H9 (cell line): ENCODE measurements at regions not wholly inside any gene's neighbourhood (a gene's known extent, or its start where the extent isn't known, plus 50 kb on each side); places are given as distances from the start of the nearest gene placed in this dataset.

ENCODE experiments used
- DNase-seq: peaks from one replicate; pipeline ENCODE4 v3.0.0-alpha.2; 2017
- H2AFZ ChIP-seq: one replicate; pipeline ENCODE4 v1.6.1; 2013; ENCODE audit warnings: mild to moderate bottlenecking, low read length, control low read depth, moderate library complexity
- H2AK5ac ChIP-seq: 2 replicates; pipeline ENCODE4 v1.6.1; 2013; ENCODE audit warnings: low read length, control low read depth, mixed read lengths; ENCODE audit not compliant: insufficient read length
- H2BK120ac ChIP-seq: one replicate; pipeline ENCODE4 v1.6.1; 2013; ENCODE audit warnings: low read depth, mild to moderate bottlenecking, low read length, control low read depth, inconsistent platforms; ENCODE audit not compliant: poor library complexity, severe bottlenecking
- H2BK12ac ChIP-seq: 2 replicates; pipeline ENCODE4 v1.6.1; 2013; ENCODE audit warnings: low read length, control low read depth, mixed read lengths, low read depth; ENCODE audit not compliant: insufficient read length
- H2BK15ac ChIP-seq: 2 replicates; pipeline ENCODE4 v1.6.1; 2013; ENCODE audit warnings: low read depth, low read length, control low read depth
- H2BK20ac ChIP-seq: one replicate; pipeline ENCODE4 v1.6.1; 2013; ENCODE audit warnings: low read depth, mild to moderate bottlenecking, low read length, control low read depth, inconsistent platforms; ENCODE audit not compliant: poor library complexity, severe bottlenecking
- H2BK5ac ChIP-seq: 2 replicates; pipeline ENCODE4 v1.6.1; 2013; ENCODE audit warnings: low read length, control low read depth, mixed read lengths; ENCODE audit not compliant: insufficient read length
- H3K14ac ChIP-seq: 2 replicates; pipeline ENCODE4 v1.6.1; 2013; ENCODE audit warnings: low read length, control low read depth; ENCODE audit not compliant: insufficient read depth
- H3K18ac ChIP-seq: 2 replicates; pipeline ENCODE4 v1.6.1; 2013; ENCODE audit warnings: low read depth, mild to moderate bottlenecking, mixed read lengths, low read length, control low read depth; ENCODE audit not compliant: insufficient read length
- H3K23ac ChIP-seq: 2 replicates; pipeline ENCODE4 v1.6.1; 2013; ENCODE audit warnings: low read length, control low read depth, mixed read lengths, low read depth; ENCODE audit not compliant: insufficient read length
- H3K23me2 ChIP-seq: 2 replicates; pipeline ENCODE4 v1.6.1; 2013; ENCODE audit warnings: low read depth, mild to moderate bottlenecking, mixed read lengths, low read length, control low read depth; ENCODE audit not compliant: insufficient read length, poor library complexity, severe bottlenecking
- H3K27ac ChIP-seq: 2 replicates; pipeline ENCODE4 v1.5.1; 2013; ENCODE audit warnings: low read length, control low read depth, mixed read lengths, low read depth; ENCODE audit not compliant: insufficient read length
- H3K27me3 ChIP-seq: 2 replicates; pipeline ENCODE4 v1.6.1; 2013; ENCODE audit warnings: low read length, control low read depth, inconsistent platforms; ENCODE audit not compliant: insufficient read depth
- H3K4ac ChIP-seq: 2 replicates; pipeline ENCODE4 v1.6.1; 2013; ENCODE audit warnings: low read depth, mild to moderate bottlenecking, control low read depth, inconsistent platforms, low read length, moderate library complexity
- H3K4me1 ChIP-seq: 2 replicates; pipeline ENCODE4 v1.6.1; 2013; ENCODE audit warnings: low read length, control low read depth, inconsistent platforms; ENCODE audit not compliant: insufficient read depth
- H3K4me2 ChIP-seq: 2 replicates; pipeline ENCODE4 v1.6.1; 2013; ENCODE audit warnings: low read length, control low read depth, mixed read lengths; ENCODE audit not compliant: insufficient read length, insufficient read depth
- H3K56ac ChIP-seq: 2 replicates; pipeline ENCODE4 v1.6.1; 2013; ENCODE audit warnings: low read depth, mild to moderate bottlenecking, mixed read lengths, low read length, control low read depth; ENCODE audit not compliant: insufficient read length
- H3K79me1 ChIP-seq: 2 replicates; pipeline ENCODE4 v1.6.1; 2013; ENCODE audit warnings: low read depth, mild to moderate bottlenecking, moderate library complexity, low read length, control low read depth, inconsistent platforms; ENCODE audit not compliant: insufficient read depth, poor library complexity, severe bottlenecking
- H3K79me2 ChIP-seq: 2 replicates; pipeline ENCODE4 v1.6.1; 2013; ENCODE audit warnings: low read length, control low read depth, inconsistent platforms; ENCODE audit not compliant: insufficient read depth
- H3K9ac ChIP-seq: 2 replicates; pipeline ENCODE4 v1.6.1; 2013; ENCODE audit warnings: low read length, control low read depth, mixed read lengths; ENCODE audit not compliant: insufficient read length; ENCODE audit errors: extremely low read depth
- H3K9me3 ChIP-seq: one replicate; pipeline ENCODE4 v1.6.1; 2013; ENCODE audit warnings: low read depth, low read length, inconsistent platforms; ENCODE audit not compliant: control insufficient read depth
- H3T11ph ChIP-seq: one replicate; pipeline ENCODE4 v1.6.1; 2013; ENCODE audit warnings: mild to moderate bottlenecking, low read length, control low read depth, inconsistent platforms
- H4K20me1 ChIP-seq: one replicate; pipeline ENCODE4 v1.6.1; 2013; ENCODE audit not compliant: control insufficient read depth, insufficient read length, insufficient read depth
- H4K5ac ChIP-seq: 2 replicates; pipeline ENCODE4 v1.6.1; 2013; ENCODE audit warnings: low read depth, mild to moderate bottlenecking, mixed read lengths, low read length, control low read depth; ENCODE audit not compliant: insufficient read length
- H4K8ac ChIP-seq: replicated peaks from 2 replicates; pipeline ENCODE4 v1.6.1; 2013; ENCODE audit warnings: low read length, control low read depth, mixed read lengths, low read depth; ENCODE audit not compliant: insufficient read length
- H4K91ac ChIP-seq: 2 replicates; pipeline ENCODE4 v1.6.1; 2013; ENCODE audit warnings: low read depth, mild to moderate bottlenecking, moderate library complexity, mixed read lengths, low read length, control low read depth; ENCODE audit not compliant: insufficient read length
- H3K27ac Mint-ChIP-seq, 3 experiments: 2 replicates in 2 of 3; 3 replicates in 1 of 3; pipeline ENCODE4 v1.8.0; 2020 to 2021; ENCODE audit warnings: mixed read lengths in 3 of 3, mild to moderate bottlenecking in 1 of 3, moderate library complexity in 1 of 3
- H3K27me3 Mint-ChIP-seq: 2 replicates; pipeline ENCODE4 v1.8.0; 2021; ENCODE audit warnings: low read depth, mild to moderate bottlenecking, moderate library complexity, mixed read lengths
- H3K36me3 Mint-ChIP-seq, 3 experiments: 2 replicates in 2 of 3; 3 replicates in 1 of 3; pipeline ENCODE4 v1.8.0; 2020 to 2021; ENCODE audit warnings: low read depth in 3 of 3, mixed read lengths in 3 of 3; ENCODE audit not compliant: insufficient read depth in 1 of 3
- H3K4me1 Mint-ChIP-seq, 2 experiments: 2 replicates each; pipeline ENCODE4 v1.8.0; 2020; ENCODE audit warnings: mixed read lengths in 2 of 2
- H3K4me3 Mint-ChIP-seq, 2 experiments: 2 replicates in 1 of 2; 3 replicates in 1 of 2; pipeline ENCODE4 v1.8.0; 2020 to 2021; ENCODE audit warnings: mild to moderate bottlenecking in 2 of 2, mixed read lengths in 2 of 2, moderate library complexity in 1 of 2
- H3K9me3 Mint-ChIP-seq, 2 experiments: 2 replicates in 1 of 2; 3 replicates in 1 of 2; pipeline ENCODE4 v1.8.0; 2020; ENCODE audit warnings: mild to moderate bottlenecking in 2 of 2, mixed read lengths in 2 of 2, moderate library complexity in 1 of 2
- CTCF ChIP-seq: fragments of 200-600 bp; sonication (generic); conservative IDR thresholded peaks from 3 replicates; pipeline ENCODE4 v1.8.0; 2021; ENCODE audit warnings: antibody characterized with exemption, mild to moderate bottlenecking
- WGBS: extraction: QIAGEN DNeasy Blood & Tissue Kit; methylation state at CpG from one replicate; pipeline ENCODE4 v1.1.7; 2013; ENCODE audit warnings: missing lambda C conversion rate, low lambda C conversion rate, mixed read lengths; ENCODE audit not compliant: insufficient read length; ENCODE audit errors: extremely low coverage; 5-methylcytosine and 5-hydroxymethylcytosine counted together

- no peak overlapping the region for H3T11ph ChIP-seq
- peaks cover 6% of the 10 kb centered on the region for H3K27me3 Mint-ChIP-seq
Measured at GRCh38 chrX:130516123-130516522, 114.3 kb downstream of the RBMX2 start.

More at GRCh38 chrX:130516123-130516522, 114.3 kb downstream of the RBMX2 start:
- no CpG with 5 or more reads among the region's 1 CpG for WGBS
- no peak for TF ChIP-seq CTCF
- no peak overlapping the region for H2BK5ac ChIP-seq
- no peak overlapping the region for H3K18ac ChIP-seq
- H3K4me1 ChIP-seq: peaks cover 2% of the 10 kb centered on the region; the same call in 1 of the 2 replicates
- no peak overlapping the region for H3K4ac ChIP-seq
- no peak overlapping the region for H4K5ac ChIP-seq
- H3K23ac ChIP-seq: no peak overlapping the region
- H2AK5ac ChIP-seq: no peak overlapping the region
- H3K79me1 ChIP-seq: no peaks in the 10 kb centered on the region
- no peak overlapping the region for H2BK20ac ChIP-seq
- no peak overlapping the region for H2BK15ac ChIP-seq
- Mint-ChIP-seq H3K36me3 (peaks cover 7 to 13% (median 10%) of the 10 kb centered on the region in 3 experiments; a peak in 6 of 7 replicates), H3K27ac (no peak overlapping the region), H3K4me3 (no peak overlapping the region), H3K9me3 (peaks cover 13 to 24% of the 10 kb centered on the region in 2 experiments), H3K4me1 (peaks cover 4 to 8% of the 10 kb centered on the region in 2 experiments)
- no peak overlapping the region for H3K9ac ChIP-seq
- no peak overlapping the region for H3K56ac ChIP-seq
- no peak overlapping the region for H3K14ac ChIP-seq
- H3K27me3 ChIP-seq: no peaks in the 10 kb centered on the region
- no peak overlapping the region for H4K91ac ChIP-seq
- no peaks in the 10 kb centered on the region for H3K23me2 ChIP-seq
- no peak overlapping the region for H4K8ac ChIP-seq
- H2BK120ac ChIP-seq: no peak overlapping the region
- no peak overlapping the region for H2AFZ ChIP-seq
- no peaks in the 10 kb centered on the region for H3K9me3 ChIP-seq
- DNase-seq: no peak
- no peak overlapping the region for H3K4me2 ChIP-seq
- H2BK12ac ChIP-seq: no peak overlapping the region
- H3K79me2 ChIP-seq: no peaks in the 10 kb centered on the region
- H4K20me1 ChIP-seq: no peaks in the 10 kb centered on the region
- no peak overlapping the region for H3K27ac ChIP-seq
